HFF-Myc (cell line): ENCODE measurements at regions not wholly inside any gene's neighbourhood (a gene's known extent, or its start where the extent isn't known, plus 50 kb on each side); places are given as distances from the start of the nearest gene placed in this dataset.
"Not testable (repeated sequence)": the region's sequence is repeated elsewhere in the genome, so short reads cannot be mapped to it uniquely, and the experiment has no call there.

Source experiments
- DNase-seq: peaks from one replicate; pipeline ENCODE4 v3.0.0-alpha.2; 2011; ENCODE audit warnings: low read depth; ENCODE audit errors: extremely low read depth
- H3K4me3 ChIP-seq: replicated peaks from 2 replicates; pipeline ENCODE4 v1.5.1; 2011; ENCODE audit warnings: low read depth, mild to moderate bottlenecking, control low read depth, low read length
- TF ChIP-seq, protein P1 (sequence below): IDR thresholded peaks from 2 replicates; pipeline ENCODE4 v1.5.1; 2012; ENCODE audit warnings: mild to moderate bottlenecking, low read depth, low read length, control low read depth; ENCODE audit errors: missing control alignments

DNA sequence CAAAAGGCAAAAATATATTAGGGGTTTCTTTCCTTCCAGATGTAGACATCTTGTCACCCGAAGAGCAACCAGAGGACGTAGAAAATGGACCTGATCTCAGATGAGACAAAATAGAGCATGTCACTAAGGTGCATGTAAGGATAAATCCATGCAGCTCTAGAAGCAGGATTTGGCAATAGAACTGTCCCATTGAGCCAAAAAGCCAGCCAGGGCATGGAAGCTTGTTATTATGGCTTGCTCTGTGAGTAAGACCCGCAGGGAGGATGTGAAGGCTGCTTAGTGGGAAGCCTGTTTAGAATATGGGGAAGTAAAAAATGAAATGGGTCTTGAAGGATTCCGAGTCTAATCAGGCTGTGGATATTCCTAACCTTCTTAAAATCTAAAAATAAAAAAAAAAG is 165.6 kb upstream of the MPDZ start:
- TF ChIP-seq, protein P1, sequence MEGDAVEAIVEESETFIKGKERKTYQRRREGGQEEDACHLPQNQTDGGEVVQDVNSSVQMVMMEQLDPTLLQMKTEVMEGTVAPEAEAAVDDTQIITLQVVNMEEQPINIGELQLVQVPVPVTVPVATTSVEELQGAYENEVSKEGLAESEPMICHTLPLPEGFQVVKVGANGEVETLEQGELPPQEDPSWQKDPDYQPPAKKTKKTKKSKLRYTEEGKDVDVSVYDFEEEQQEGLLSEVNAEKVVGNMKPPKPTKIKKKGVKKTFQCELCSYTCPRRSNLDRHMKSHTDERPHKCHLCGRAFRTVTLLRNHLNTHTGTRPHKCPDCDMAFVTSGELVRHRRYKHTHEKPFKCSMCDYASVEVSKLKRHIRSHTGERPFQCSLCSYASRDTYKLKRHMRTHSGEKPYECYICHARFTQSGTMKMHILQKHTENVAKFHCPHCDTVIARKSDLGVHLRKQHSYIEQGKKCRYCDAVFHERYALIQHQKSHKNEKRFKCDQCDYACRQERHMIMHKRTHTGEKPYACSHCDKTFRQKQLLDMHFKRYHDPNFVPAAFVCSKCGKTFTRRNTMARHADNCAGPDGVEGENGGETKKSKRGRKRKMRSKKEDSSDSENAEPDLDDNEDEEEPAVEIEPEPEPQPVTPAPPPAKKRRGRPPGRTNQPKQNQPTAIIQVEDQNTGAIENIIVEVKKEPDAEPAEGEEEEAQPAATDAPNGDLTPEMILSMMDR, result no peak
- H3K4me3 ChIP-seq, result no peak overlapping the region
- DNase-seq, result no peak

DNA sequence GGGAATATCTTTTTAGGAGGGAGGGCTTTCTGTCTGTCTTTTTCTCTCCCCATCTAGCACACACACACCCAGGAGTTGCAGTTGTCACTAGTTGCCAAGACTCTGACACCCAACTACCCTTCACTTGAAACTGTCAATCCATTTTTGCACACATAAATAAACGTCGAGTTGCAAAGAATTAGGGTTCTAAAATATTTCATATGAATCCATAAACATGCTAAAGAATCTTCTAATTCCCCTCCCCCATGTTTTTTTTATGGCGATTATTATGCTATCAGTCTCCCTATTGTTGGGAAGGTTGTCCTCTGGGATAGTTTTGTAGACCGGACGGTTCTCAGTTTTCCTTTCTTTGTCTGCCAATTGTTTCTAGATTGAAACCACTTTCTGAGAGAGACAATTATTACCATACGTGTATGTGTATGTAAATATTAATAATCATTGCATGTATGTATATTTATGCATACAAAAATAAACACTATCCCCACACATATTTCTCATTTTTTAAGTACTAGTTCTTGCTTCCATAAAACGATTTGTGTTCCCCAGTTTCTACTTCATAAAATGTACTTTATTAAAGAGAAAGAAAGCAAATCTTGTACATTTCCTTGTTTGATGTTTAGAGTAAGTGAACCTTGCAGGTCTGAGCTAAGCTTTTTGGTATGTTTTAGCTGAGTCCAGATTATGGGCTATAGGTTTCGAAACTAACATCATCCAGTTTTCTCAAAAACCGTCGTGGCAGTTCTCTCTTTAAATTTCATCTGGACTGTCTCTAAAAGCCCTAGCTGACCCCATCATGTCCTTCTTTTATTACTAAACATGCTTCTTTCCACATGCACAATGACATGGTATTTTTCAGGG is 165.0 kb upstream of the MPDZ start:
- no peak overlapping the region for H3K4me3 ChIP-seq
- DNase-seq, result no peak
- TF ChIP-seq, protein P1, result no peak

DNA sequence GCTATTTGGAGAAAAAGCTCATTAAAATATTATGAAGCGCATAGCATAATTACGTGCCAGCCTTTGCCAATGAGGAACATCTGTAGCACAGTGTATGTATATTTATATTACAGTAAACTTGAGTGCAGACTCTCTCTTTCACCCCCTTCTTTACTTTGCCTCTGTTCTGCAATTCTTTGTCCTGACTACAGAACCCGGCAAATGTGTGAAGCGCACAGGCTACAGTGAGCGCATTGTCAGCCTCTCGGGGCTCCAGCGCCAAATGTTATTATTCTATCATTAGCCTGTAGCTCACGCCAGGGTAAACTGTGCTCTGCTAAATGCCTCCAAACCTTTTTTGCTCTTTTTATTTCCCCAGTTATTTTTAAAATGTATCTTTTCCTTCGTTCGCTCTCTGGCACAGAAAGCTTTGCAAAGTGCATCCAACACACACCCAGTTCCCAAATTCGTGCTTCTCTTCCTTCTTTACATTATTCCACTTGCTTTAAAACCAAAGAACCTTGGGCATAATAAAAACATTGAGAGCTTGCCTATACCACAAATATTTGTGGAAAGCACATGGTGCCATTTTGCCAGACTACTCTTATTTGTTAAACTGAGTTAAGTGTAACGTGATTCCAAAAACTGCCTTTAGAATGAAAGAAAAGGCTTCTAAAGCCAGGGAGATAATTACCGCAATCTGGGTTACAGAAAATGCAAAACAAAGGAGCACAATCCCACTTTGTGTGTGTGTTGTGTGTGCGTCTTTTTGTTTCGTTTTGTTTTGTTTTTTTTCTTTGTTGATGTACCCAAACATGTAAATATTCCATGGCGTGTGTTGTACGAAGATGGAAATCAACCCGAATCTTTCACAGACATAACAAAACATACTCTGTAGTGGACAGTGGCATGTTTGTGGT is 164.1 kb upstream of the MPDZ start:
- no peak for DNase-seq
- TF ChIP-seq, protein P1, result no peak
- H3K4me3 ChIP-seq, result no peak overlapping the region

DNA sequence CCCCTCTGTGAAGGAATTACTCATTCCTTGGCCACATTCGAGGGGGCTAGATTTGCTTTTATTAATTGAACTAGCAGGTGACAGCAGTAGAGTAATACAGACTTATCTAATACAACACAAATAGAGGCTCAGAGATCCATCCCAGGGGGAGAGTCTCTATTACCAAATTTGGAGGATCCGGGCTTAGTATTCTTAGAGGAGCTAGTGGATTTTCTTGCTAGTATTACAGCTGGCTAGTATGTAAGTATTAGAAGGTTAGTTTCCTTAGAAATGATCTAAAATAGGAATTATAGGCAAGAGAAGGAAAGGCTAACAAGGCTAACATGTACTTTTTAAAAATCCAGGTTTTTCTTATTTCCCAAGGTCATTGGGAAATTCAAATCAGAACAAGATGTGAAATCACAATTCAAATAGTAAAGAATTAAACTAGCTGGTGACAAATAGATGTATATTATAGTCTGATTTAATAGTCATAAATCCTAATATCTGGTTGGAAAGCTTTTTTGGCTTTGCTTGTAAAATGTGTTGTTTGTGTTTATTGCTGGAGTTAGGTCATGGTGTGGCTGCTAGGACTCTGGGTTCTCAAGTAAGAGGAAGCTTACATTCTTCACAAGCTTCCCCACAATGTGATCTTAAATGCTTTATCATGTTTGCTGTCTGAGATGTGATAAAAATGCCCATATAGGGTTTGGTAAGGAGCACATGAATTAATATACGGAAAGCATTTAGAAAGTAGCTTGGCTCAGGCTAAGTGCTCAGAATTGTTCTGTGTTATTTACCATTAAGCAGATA is 160.4 kb upstream of the MPDZ start:
- TF ChIP-seq, protein P1, result no peak
- no peak for DNase-seq
- no peak overlapping the region for H3K4me3 ChIP-seq

DNA sequence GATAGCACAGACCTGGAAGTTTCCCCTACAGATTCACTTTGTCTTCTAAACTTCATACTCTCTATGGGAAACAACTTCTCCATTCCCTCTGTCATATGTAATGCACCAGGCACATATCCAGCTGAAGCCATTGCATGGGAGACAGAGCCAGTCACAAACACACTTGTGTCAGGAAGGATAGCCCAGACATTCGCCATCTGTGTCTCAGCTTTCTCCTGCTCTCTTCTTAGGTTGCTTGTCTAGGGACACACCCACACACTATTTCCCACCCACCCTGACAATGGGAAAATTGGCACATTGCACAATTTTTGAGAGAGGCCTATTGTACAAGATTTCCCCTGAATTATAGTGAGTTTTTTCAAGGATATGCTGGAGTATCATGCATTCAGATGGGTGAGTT is 158.4 kb upstream of the MPDZ start:
- no peak overlapping the region for H3K4me3 ChIP-seq
- DNase-seq, result no peak
- TF ChIP-seq, protein P1, result no peak

DNA sequence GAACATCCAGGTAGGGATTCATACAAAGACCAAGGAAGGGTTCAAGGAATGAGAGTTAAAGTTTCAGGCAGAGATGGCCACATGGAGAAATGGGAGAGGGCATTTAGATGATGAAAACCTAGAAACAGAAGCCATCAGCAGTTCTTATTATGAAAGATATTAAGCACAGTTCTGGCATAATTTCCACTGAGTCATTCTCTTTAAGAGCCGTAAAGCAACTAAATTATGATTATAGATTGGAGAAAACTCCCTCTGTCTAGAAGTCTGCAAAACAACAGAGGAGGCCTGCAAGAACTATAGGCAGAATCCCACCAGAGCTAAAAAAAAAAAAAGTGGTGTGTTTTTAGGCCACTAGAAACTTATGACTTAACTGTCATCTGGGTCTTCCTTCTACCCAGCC is 157.1 kb upstream of the MPDZ start:
- TF ChIP-seq, protein P1, result no peak

DNA sequence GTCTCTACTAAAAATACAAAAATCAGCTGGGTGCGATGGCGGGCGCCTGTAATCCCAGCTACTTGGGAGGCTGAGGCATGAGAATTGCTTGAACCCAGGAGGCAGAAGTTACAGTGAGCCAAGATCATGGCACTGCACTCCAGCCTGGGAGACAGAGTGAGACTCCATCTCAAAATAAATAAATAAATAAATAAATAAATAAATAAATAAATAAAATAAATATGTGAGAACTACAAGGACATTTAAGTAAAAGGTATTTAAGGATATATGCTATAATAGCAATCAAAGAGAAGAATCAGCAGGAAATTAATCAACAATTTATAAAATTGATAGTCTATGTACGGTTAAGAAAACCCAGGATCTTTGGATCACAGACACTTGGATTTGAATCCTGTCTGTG is 154.0 kb upstream of the MPDZ start:
- H3K4me3 ChIP-seq, DNase-seq: not testable (repeated sequence)

More for the DNA sequence above, 157.1 kb upstream of the MPDZ start:
- H3K4me3 ChIP-seq, result no peak overlapping the region
- DNase-seq, result no peak
